ENCODE measurements at regions not wholly inside any gene's neighbourhood (a gene's known extent, or its start where the extent isn't known, plus 50 kb on each side); places are given as distances from the start of the nearest gene placed in this dataset.

- no peak overlapping the region for H3K27ac ChIP-seq
- 45% methylated on average over 2 of the region's 2 CpGs; no CpG with 5 or more reads in 1 of the 2 donors for WGBS, 2 donors (ENCODE audit: low coverage in 1 of 2)
- intact Hi-C loops (cut with DNase I; ENCODE audit: low total_unique reads), result no loop called here
- no peak overlapping the region for H3K4me3 ChIP-seq
- in situ Hi-C loops (cut with MboI; ENCODE audit: low pct_ligation_motif_present in 1 of 4, low pct_unique_long_range_greater_than_20kb in 1 of 4, low sequenced_read_pairs in 3 of 4), result no loop called here
- TF ChIP-seq POLR2A (IDR thresholded peaks at IDR 0.05), result no peak
- TF ChIP-seq EP300 (IDR thresholded peaks at IDR 0.05; ENCODE audit: low read depth), result no peak
- TF ChIP-seq POLR2AphosphoS5 (IDR thresholded peaks at IDR 0.05), result no peak
- TF ChIP-seq, protein P1, sequence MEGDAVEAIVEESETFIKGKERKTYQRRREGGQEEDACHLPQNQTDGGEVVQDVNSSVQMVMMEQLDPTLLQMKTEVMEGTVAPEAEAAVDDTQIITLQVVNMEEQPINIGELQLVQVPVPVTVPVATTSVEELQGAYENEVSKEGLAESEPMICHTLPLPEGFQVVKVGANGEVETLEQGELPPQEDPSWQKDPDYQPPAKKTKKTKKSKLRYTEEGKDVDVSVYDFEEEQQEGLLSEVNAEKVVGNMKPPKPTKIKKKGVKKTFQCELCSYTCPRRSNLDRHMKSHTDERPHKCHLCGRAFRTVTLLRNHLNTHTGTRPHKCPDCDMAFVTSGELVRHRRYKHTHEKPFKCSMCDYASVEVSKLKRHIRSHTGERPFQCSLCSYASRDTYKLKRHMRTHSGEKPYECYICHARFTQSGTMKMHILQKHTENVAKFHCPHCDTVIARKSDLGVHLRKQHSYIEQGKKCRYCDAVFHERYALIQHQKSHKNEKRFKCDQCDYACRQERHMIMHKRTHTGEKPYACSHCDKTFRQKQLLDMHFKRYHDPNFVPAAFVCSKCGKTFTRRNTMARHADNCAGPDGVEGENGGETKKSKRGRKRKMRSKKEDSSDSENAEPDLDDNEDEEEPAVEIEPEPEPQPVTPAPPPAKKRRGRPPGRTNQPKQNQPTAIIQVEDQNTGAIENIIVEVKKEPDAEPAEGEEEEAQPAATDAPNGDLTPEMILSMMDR (IDR thresholded peaks at IDR 0.05), result no peak
- no peaks in the 10 kb centered on the region for H3K9me3 ChIP-seq
- no peaks in the 10 kb centered on the region for H3K36me3 ChIP-seq
- no peaks in the 10 kb centered on the region for H3K27me3 ChIP-seq
- DNase-seq, result no peak
- no peaks in the 10 kb centered on the region for H3K4me1 ChIP-seq
Observed at GRCh38 chrX:7205037-7205577, 57.2 kb upstream of the PUDP start.

DNA sequence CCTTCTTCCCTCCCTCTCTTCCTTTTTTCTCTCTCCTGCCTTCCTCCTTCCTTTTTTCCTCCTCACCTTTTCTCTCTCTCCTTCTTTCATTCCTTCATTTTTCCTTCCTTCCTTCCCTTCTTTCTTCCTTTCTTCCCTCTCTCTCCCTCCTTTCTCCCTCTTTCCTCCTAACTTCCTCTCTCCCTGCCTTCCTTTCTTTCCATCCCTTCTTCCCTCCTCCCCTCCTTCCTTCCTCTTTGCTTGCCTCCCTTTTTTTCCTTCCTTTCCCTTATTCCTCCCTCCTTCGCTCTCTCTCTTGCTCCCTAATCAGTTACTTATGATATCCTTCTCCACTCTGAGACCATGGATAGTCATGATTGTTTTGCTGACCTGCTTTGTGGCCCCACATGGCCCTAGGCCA is 56.7 kb upstream of the PUDP start:
- WGBS, 2 donors (ENCODE audit: low coverage in 1 of 2), result 92% methylated on average over 1 of the region's 1 CpG; no CpG with 5 or more reads in 1 of the 2 donors
- in situ Hi-C loops (cut with MboI; ENCODE audit: low pct_ligation_motif_present in 1 of 4, low pct_unique_long_range_greater_than_20kb in 1 of 4, low sequenced_read_pairs in 3 of 4), result no loop called here
- H3K27ac ChIP-seq, result no peak overlapping the region
- no peaks in the 10 kb centered on the region for H3K4me1 ChIP-seq
- no peaks in the 10 kb centered on the region for H3K9me3 ChIP-seq
- H3K27me3 ChIP-seq, result no peaks in the 10 kb centered on the region
- intact Hi-C loops (cut with DNase I; ENCODE audit: low total_unique reads), result no loop called here
- H3K36me3 ChIP-seq, result no peaks in the 10 kb centered on the region
- H3K4me3 ChIP-seq, result no peak overlapping the region
- TF ChIP-seq, protein P1 (IDR thresholded peaks at IDR 0.05), result no peak
- TF ChIP-seq POLR2AphosphoS5 (IDR thresholded peaks at IDR 0.05), result no peak
- no peak for TF ChIP-seq EP300 (IDR thresholded peaks at IDR 0.05; ENCODE audit: low read depth)
- no peak for DNase-seq

- in situ Hi-C loops (cut with MboI; ENCODE audit: low pct_ligation_motif_present in 1 of 4, low pct_unique_long_range_greater_than_20kb in 1 of 4, low sequenced_read_pairs in 3 of 4) (no loop called here), intact Hi-C loops (cut with DNase I; ENCODE audit: low total_unique reads) (no loop called here)
- 78 to 91% methylated on average over 1 to 3 of the region's 3 CpGs for WGBS, 2 donors (ENCODE audit: low coverage in 1 of 2)
Observed at GRCh38 chrX:7202206-7202605, 54.3 kb upstream of the PUDP start.

DNA sequence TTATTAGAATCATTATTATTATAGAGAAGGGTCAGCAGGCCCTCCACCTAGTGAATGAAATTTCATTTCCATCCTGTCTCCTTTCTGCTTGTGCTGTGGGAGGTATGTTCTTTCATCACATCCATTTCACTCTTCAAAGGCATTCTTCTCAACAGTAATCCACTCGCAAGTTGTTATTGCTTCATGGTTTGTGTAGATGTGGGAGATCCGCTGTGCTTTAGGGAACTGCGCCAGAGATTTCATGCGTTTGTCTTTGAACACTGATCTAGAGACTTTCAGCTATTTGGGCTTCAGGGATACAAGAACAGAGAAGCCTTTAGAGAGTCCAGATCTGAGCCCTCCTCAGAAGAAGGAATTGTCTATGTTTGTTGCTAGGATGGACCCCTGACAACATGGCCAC is 53.5 kb upstream of the PUDP start:
- no peak for DNase-seq
- Histone ChIP-seq H3K27ac (no peak overlapping the region), H3K27me3 (no peaks in the 10 kb centered on the region), H3K36me3 (no peaks in the 10 kb centered on the region), H3K4me1 (no peaks in the 10 kb centered on the region), H3K4me3 (no peak overlapping the region), H3K9me3 (no peaks in the 10 kb centered on the region)
- in situ Hi-C loops (cut with MboI; ENCODE audit: low pct_ligation_motif_present in 1 of 4, low pct_unique_long_range_greater_than_20kb in 1 of 4, low sequenced_read_pairs in 3 of 4), result no loop called here
- TF ChIP-seq POLR2AphosphoS5 (IDR thresholded peaks at IDR 0.05) (no peak), EP300 (IDR thresholded peaks at IDR 0.05; ENCODE audit: low read depth) (no peak), POLR2A (IDR thresholded peaks at IDR 0.05) (no peak)
- TF ChIP-seq, protein P1 (IDR thresholded peaks at IDR 0.05), result no peak
- intact Hi-C loops (cut with DNase I; ENCODE audit: low total_unique reads), result no loop called here
- WGBS, 2 donors (ENCODE audit: low coverage in 1 of 2), result 85% methylated on average over 4 of the region's 4 CpGs; no CpG with 5 or more reads in 1 of the 2 donors

More at GRCh38 chrX:7202206-7202605, 54.3 kb upstream of the PUDP start:
- no peaks in the 10 kb centered on the region for H3K4me1 ChIP-seq
- TF ChIP-seq, protein P1 (IDR thresholded peaks at IDR 0.05), result no peak
- TF ChIP-seq POLR2AphosphoS5 (IDR thresholded peaks at IDR 0.05), result no peak
- TF ChIP-seq POLR2A (IDR thresholded peaks at IDR 0.05), result no peak
- no peak for TF ChIP-seq EP300 (IDR thresholded peaks at IDR 0.05; ENCODE audit: low read depth)
- no peak overlapping the region for H3K4me3 ChIP-seq
- no peak overlapping the region for H3K27ac ChIP-seq
- H3K36me3 ChIP-seq, result no peaks in the 10 kb centered on the region
- no peaks in the 10 kb centered on the region for H3K27me3 ChIP-seq
- no peaks in the 10 kb centered on the region for H3K9me3 ChIP-seq
- no peak for DNase-seq
